22Rv1 (cell line): ENCODE measurements at regions not wholly inside any gene's neighbourhood (a gene's known extent, or its start where the extent isn't known, plus 50 kb on each side); places are given as distances from the start of the nearest gene placed in this dataset.

Experiments used
- ZFX ChIP-seq: fragments of 450-650 bp; IDR thresholded peaks from 2 replicates; pipeline ENCODE4 v1.6.1; 2017; ENCODE audit warnings: antibody characterized with exemption, borderline replicate concordance
- TF ChIP-seq, protein P1 (sequence below): fragments of 450-650 bp; IDR thresholded peaks from 2 replicates; pipeline ENCODE4 v1.5.1; 2017; ENCODE audit warnings: mild to moderate bottlenecking

DNA sequence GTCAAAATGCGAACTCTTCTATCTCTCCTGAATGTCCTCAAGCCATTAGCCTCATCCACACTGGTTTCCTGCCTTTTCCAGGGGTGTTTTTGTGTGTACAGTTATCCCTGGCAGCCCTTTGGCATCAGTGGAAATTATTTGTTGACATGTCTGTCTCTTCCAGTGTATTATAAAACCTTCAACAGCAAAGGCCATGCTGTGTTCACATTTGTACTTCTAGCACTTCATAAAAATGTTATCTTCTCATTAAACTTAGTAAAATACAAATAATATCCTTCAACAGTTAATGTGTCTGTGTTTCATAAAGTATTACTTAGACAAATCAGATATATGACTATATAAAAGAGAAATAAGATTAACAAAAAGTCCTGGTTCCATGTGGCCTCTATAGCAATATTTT is 359.5 kb upstream of the ARGLU1 start:
- TF ChIP-seq, protein P1, sequence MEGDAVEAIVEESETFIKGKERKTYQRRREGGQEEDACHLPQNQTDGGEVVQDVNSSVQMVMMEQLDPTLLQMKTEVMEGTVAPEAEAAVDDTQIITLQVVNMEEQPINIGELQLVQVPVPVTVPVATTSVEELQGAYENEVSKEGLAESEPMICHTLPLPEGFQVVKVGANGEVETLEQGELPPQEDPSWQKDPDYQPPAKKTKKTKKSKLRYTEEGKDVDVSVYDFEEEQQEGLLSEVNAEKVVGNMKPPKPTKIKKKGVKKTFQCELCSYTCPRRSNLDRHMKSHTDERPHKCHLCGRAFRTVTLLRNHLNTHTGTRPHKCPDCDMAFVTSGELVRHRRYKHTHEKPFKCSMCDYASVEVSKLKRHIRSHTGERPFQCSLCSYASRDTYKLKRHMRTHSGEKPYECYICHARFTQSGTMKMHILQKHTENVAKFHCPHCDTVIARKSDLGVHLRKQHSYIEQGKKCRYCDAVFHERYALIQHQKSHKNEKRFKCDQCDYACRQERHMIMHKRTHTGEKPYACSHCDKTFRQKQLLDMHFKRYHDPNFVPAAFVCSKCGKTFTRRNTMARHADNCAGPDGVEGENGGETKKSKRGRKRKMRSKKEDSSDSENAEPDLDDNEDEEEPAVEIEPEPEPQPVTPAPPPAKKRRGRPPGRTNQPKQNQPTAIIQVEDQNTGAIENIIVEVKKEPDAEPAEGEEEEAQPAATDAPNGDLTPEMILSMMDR, result no peak
- TF ChIP-seq ZFX, result no peak
